ENCODE measurements at regions not wholly inside any gene's neighbourhood (a gene's known extent, or its start where the extent isn't known, plus 50 kb on each side); places are given as distances from the start of the nearest gene placed in this dataset.
A peak's percentile ranks its signal among the peaks of the same experiment; 100 is the strongest.

GRCh38 chr15:62758126-62758951 is 284.2 kb upstream of the TPM1 start:
- Mint-ChIP-seq H3K27me3 (ENCODE audit: low read depth, poor library complexity) (peaks cover 3% of the 10 kb centered on the region), H3K36me3 (ENCODE audit: low read depth) (peaks cover 23% of the 10 kb centered on the region), H3K9me3 (no peaks in the 10 kb centered on the region)

DNA sequence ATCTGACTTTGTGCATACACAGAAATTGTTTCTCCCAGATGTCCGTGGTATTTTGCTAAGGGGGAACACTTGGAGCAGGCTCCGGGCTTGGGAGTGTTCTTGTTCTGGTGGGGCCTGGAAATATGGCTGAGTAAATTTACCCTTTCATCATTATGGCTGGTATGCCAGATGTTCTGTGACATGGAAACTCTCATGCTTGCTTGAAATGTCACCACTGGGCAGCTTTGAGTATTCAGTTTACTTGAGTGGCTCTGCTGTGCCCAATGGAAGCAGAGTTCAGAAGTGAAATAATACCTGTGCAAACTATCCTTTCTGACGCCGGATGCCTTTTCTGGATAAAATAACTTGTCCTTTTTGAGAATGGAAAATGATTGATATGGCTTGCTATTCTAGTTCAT is 283.6 kb upstream of the TPM1 start:
- peaks cover 44% of the 10 kb centered on the region for H3K4me1 Mint-ChIP-seq
- H3K27me3 Mint-ChIP-seq (ENCODE audit: low read depth, poor library complexity), result peaks cover 3% of the 10 kb centered on the region
- H3K4me3 Mint-ChIP-seq, result no peak overlapping the region
- no peak for TF ChIP-seq CTCF (IDR thresholded peaks at IDR 0.05)
- no peak for DNase-seq
- peaks cover 20% of the 10 kb centered on the region for H3K36me3 Mint-ChIP-seq (ENCODE audit: low read depth)
- H3K9me3 Mint-ChIP-seq, result no peaks in the 10 kb centered on the region
- no peak overlapping the region for H3K27ac Mint-ChIP-seq

More at GRCh38 chr15:62758126-62758951, 284.2 kb upstream of the TPM1 start:
- no peak for DNase-seq
- TF ChIP-seq CTCF (IDR thresholded peaks at IDR 0.05), result no peak
- peaks cover 44% of the 10 kb centered on the region for H3K4me1 Mint-ChIP-seq
- H3K4me3 Mint-ChIP-seq, result no peak overlapping the region
- H3K27ac Mint-ChIP-seq, result peak overlapping the region; percentile 32

- Mint-ChIP-seq H3K4me1 (peaks cover 48% of the 10 kb centered on the region), H3K27ac (peak overlapping the region; percentile 84), H3K27me3 (ENCODE audit: low read depth, poor library complexity) (no peaks in the 10 kb centered on the region), H3K9me3 (no peaks in the 10 kb centered on the region), H3K36me3 (ENCODE audit: low read depth) (peaks cover 14% of the 10 kb centered on the region), H3K4me3 (no peak overlapping the region)
- no peak for TF ChIP-seq CTCF (IDR thresholded peaks at IDR 0.05)
- no peak for DNase-seq
These were observed 282.0 kb upstream of the TPM1 start for GRCh38 chr15:62760538-62760937.

DNA sequence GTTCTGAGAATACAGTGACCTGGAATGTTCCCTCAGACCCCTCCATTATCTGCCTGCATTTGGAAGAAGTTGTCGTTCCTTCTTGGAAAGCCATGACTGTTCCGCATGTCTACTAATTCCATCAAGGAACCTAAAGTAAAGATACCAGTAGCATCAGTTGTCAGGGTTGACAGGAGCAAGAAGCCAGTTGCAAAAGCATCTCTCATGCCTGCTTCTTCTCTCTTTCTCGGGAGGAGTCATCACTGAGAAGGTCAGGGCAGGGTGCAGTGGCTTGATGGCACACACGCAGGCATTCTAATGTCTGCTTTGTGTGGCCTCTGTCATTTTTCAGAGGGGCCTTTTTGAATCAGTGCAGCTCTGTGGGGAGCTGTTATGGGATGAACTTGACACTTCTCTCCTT is 276.6 kb upstream of the TPM1 start:
- peaks cover 18% of the 10 kb centered on the region for H3K36me3 Mint-ChIP-seq (ENCODE audit: low read depth)
- peaks cover 23% of the 10 kb centered on the region for H3K4me1 Mint-ChIP-seq
- H3K27ac Mint-ChIP-seq, result no peak overlapping the region
- H3K9me3 Mint-ChIP-seq, result no peaks in the 10 kb centered on the region
- no peak for TF ChIP-seq CTCF (IDR thresholded peaks at IDR 0.05)
- no peak overlapping the region for H3K4me3 Mint-ChIP-seq
- no peak for DNase-seq
- H3K27me3 Mint-ChIP-seq (ENCODE audit: low read depth, poor library complexity), result no peaks in the 10 kb centered on the region

DNA sequence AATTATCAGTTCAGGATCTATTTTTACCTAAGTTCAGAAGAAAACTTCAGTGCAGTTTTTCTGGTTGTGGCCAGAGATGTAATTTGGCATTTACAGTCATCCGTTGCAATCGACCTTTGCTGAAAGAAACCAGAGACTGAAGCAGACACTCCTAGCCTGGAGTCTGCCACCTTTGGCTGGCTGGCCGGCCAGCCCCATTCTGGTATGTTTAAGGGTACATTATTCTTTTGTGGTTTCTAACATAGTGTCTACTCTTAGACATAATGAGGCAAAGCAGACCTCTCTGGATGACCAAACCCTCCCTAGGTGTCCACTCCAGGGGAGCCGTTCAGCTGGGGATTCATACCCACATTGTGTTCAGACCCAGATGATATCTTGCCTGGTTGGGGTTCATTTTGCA is 275.9 kb upstream of the TPM1 start:
- H3K27ac Mint-ChIP-seq, result no peak overlapping the region
- H3K36me3 Mint-ChIP-seq (ENCODE audit: low read depth), result peaks cover 20% of the 10 kb centered on the region
- H3K4me1 Mint-ChIP-seq, result peaks cover 18% of the 10 kb centered on the region
- no peak overlapping the region for H3K4me3 Mint-ChIP-seq
- DNase-seq, result no peak
- TF ChIP-seq CTCF (IDR thresholded peaks at IDR 0.05), result no peak
- no peaks in the 10 kb centered on the region for H3K27me3 Mint-ChIP-seq (ENCODE audit: low read depth, poor library complexity)
- no peaks in the 10 kb centered on the region for H3K9me3 Mint-ChIP-seq

DNA sequence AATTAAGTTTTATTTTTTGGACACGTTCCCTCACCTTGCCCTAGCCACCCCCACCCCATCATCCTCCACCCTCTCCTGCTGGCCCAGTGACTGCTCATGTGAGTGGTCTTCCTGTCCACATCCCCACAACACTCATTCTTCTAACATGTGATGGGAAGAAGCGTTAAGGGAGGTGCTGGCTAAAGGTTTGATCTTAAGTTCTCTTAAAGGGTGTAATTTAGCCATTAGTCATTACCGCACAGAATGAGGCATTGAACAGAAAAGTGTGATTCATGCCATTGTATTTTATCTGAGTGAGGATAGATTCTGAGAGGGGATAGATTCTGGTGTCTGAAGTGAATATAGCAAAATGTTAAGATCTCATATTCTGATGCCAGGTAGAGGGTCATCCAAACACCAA is 272.9 kb upstream of the TPM1 start:
- Mint-ChIP-seq H3K27me3 (ENCODE audit: low read depth, poor library complexity) (peaks cover 3% of the 10 kb centered on the region), H3K27ac (no peak overlapping the region), H3K4me1 (peaks cover 18% of the 10 kb centered on the region), H3K4me3 (no peak overlapping the region), H3K9me3 (no peaks in the 10 kb centered on the region), H3K36me3 (ENCODE audit: low read depth) (peaks cover 18% of the 10 kb centered on the region)
- DNase-seq, result no peak
- no peak for TF ChIP-seq CTCF (IDR thresholded peaks at IDR 0.05)
